HG03469 (cell line): ENCODE measurements at regions not wholly inside any gene's neighbourhood (a gene's known extent, or its start where the extent isn't known, plus 50 kb on each side); places are given as distances from the start of the nearest gene placed in this dataset.
"Not testable (repeated sequence)": the region's sequence is repeated elsewhere in the genome, so short reads cannot be mapped to it uniquely, and the experiment has no call there.

Experiments used
- ATAC-seq: cut with Tn5 transposase; IDR thresholded peaks from one replicate; pipeline ENCODE4 v1.9.1; 2021; ENCODE audit warnings: mild to moderate bottlenecking, moderate library complexity, moderate number of reproducible peaks; ENCODE audit not compliant: unreplicated experiment

DNA sequence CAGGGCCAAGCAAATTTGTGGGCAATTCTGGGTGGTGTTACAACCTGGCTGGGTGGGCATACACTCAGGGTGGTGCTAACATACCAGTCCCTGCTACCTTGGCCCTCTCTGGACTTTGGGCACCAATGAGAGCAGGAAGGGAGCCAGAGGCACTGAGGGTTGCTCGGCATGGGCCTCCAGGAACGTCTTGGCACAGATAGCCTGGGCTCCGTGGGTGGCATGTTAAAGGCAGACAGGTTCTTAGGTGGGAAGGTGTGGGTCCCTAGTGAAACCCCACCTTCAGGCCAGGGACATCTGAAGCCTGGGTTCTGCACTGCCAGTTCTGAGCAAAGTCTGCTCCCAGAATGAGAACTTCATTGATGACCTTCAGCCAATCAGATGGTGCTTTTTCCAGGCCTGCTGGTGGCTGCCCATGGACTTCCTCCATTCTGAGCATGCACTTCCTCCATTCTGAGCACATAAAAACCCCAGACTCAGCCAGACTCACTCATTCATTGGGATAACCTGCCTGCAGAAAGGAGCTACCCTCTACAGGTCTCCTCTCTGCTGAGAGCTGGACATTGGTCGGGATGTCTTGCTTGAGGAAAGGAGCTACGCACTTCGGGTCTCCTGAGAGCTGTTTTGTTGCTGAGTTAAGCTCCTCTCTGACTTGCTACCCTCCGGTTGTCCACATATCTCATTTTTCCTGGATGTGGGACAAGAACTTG, 2567.1 kb downstream of the PCDH9 start:
- ATAC-seq: no peak

DNA sequence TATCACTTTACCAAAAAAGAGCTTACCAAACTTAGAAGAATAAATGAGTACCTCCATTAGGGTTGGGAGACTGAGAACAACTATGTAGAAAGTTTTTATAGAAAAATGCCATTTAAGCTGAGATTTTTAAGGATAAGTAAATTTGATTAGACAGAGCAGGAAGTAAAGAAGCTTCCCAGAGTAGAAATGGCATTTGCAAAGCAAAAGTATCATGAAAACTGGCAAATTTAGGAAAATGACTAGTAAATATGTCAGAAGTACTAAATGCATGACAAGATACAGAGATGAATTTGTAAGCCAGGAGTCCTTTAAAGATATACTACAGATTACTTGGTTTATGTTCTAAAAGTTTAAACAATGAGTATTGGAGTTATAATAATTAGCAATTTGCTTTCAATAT, 2581.8 kb downstream of the PCDH9 start:
- ATAC-seq: no peak

- ATAC-seq: no peak
Measured at GRCh38 chr13:64643066-64643465, 2587.1 kb downstream of the PCDH9 start.

- no peak for ATAC-seq
Measured at GRCh38 chr13:64640002-64640401, 2590.1 kb downstream of the PCDH9 start.

DNA sequence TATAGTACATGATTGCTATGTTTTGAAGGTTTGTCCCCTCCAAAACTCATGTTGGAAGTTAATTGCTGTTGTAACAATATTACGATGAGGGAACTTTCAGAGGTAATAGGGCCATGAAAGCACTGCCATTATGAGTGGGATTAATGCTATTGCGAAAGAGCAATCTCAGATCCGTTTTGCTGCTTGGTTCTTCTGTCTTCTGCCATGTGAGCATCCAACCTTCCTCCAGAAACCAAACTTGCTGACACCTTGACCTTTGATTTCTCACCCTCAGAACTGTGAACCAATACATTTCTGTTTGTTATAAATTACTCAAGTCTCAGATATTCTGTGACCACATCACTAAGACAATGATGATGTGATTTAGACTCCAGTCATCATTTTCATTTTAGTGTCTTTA, 2590.9 kb downstream of the PCDH9 start:
- no peak for ATAC-seq

DNA sequence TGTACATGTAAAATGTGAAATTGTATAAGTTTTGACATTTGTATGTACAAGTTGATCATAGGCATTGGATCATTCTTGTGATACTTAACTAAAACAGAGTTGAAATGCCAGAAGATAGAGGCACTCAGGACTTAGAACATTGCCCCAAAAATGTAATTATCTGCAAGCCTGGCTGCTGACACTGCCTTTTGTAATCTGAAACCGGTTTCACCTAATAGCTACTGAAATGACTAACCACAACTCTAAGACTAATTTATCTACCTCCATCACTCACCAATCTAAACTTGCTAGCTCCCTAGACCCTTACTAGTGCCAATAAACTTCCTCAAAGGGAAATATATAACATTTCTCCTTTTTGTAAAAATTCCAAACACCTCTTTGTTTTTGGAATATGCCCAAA, 2596.2 kb downstream of the PCDH9 start:
- ATAC-seq: no peak

- ATAC-seq: no peak
Measured at GRCh38 chr13:64627654-64628053, 2602.5 kb downstream of the PCDH9 start.

DNA sequence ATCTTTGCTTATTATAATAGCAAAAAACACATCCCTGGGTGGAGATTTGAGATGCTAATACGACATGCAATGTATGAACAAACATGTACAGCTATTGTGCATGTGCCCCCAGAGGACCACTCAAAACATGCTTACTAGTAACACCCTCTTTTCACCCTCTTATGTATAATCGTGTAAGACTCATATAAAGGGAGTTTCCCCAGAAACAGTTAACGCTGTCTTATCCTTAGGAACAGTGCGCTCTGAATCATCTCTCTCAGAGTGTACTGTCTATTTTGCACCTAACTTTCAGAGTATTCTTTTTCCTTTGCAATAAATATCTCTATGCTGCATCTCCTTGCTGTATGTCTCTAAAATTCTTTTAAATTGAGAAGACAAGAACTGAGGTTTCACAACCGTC, 2604.0 kb downstream of the PCDH9 start:
- no peak for ATAC-seq

DNA sequence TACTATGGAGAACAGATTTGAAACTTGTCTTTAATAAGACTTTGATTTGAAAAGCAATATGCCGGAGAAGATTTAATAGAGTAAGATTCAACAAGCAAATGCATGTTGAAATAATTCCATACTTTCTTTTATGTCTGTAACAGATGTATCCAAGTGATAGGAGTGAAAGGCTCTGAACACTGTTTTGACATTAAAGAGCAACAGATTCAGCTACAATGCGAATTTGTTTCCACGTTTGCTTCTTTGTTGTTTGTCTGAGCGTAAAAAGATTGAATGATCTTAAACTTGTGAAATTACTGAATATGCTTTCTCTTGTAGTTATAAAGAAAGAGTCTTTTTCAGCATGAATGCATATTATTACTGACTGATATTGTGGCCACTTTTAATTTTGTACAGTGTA, 2612.9 kb downstream of the PCDH9 start:
- ATAC-seq: no peak

DNA sequence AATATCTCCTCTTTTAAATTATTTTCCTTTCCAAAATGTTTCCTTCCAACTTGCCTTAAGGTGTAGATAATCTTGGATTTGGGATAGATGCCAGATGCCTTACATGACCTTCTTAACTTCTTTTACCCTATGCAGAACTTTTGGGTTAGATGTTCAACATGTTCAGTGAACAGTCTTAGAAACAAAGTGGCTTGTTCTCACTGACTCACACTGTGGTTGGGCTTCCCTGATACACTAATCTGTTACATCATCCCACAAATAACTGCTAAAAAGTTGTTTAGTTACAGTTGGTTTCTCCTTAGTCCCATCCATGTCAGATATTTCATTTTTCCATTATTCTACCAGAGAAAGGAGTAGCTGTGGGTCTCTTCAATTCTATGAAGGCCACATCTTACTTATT, 2638.2 kb downstream of the PCDH9 start:
- ATAC-seq: no peak

- ATAC-seq: no peak
Measured at GRCh38 chr13:64579331-64579730, 2650.8 kb downstream of the PCDH9 start.

DNA sequence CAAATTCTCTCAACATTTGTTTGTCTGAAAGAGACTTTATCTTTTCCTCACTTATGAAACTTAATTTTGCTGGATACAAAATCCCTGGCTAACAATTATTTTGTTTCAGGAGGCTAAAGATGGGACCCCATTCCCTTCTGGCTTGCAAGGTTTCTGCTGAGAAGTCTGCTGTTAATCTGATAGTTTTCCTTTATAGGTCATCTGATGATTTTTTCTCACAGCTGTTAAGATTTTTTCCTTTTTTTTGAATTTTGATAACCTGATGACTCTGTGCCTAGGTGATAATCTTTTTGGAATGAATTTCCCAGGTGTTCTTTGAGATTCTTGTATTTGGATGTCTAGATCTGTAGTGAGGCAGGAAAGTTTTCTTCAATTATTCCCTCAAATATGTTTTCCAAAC, 2661.4 kb downstream of the PCDH9 start:
- no peak for ATAC-seq

DNA sequence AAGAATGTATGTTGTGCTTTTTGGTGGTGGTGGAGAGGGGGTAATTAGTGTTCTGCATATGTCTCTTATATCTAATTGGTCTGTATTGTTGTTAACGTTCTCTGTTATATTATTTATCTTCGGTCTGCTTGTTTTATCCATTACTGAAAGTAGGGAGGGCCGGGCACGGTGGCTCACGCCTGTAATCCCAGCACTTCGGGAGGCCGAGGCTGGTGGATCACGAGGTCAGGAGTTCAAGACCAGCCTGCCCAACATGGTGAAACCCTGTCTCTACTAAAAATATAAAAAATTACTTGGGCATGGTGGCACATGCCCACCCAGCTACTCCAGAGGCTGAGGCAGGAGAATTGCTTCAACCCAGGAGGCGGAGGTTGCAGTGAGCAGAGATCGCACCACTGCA, 2672.1 kb downstream of the PCDH9 start:
- not testable (repeated sequence) for ATAC-seq

DNA sequence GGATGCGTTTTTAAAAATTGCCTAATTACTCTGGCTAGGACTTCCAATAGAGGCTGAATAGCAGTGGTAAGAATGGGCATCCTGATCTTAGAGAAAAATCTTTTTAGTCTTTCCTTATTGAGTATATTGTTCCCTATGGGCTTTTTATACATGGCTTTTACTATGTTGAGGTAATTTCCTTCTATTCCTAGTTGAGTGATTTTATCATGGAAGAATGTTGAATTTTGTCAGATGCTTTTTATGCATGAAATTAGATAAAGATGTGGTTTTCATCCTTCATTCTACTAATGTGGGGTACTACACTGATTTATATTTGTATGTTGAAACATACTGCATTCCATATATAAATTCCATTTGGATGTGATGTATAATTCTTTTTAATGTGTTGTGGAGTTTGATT, 2673.8 kb downstream of the PCDH9 start:
- ATAC-seq: no peak

GRCh38 chr13:64553411-64554129, 2676.6 kb downstream of the PCDH9 start:
- ATAC-seq: no peak

DNA sequence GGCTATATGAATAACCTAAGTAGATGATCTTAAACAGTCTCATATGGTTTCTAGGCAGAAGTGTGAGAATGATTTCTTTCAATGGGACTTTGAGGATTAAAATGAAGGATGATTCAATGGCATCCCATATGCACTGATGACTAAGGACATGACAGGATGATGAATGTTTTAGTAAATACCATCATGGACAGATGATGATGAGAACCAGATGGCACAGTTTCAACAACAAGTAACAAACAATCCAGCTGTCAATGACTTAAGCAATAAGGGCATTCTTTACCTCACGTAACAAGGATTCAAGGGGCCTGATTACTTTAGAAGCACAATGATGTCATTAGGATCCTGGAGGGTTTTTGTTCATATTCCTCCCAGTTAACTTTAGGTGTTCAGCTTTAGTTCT, 2678.4 kb downstream of the PCDH9 start:
- ATAC-seq: no peak

GRCh38 chr13:64546371-64546770, 2683.8 kb downstream of the PCDH9 start:
- no peak for ATAC-seq

GRCh38 chr13:64540976-64541375, 2689.2 kb downstream of the PCDH9 start:
- ATAC-seq: no peak

GRCh38 chr13:64540468-64540867, 2689.7 kb downstream of the PCDH9 start:
- no peak for ATAC-seq

- ATAC-seq: no peak
Measured at GRCh38 chr13:64538711-64539110, 2691.4 kb downstream of the PCDH9 start.

GRCh38 chr13:64534302-64534701, 2695.8 kb downstream of the PCDH9 start:
- ATAC-seq: no peak

DNA sequence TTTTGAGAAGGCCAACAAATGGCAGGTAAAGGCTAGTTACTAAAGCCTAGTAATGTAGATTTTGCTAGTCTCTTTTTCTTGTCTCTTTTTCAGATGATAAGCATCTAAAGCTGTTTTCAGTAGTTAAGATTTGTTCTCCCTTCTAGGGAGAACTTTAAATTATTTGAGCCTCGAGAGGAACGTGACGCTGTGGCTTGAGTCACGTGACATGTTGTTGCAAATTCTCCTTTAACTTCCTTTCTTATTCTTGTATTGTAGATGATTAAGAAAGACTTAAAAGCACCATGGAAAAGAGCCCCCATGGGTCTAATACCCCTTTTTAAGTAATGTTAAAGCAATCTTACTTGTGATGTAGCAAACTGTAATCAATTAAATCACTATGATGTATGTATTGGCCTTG, 2698.7 kb downstream of the PCDH9 start:
- ATAC-seq: no peak
